ENCODE measurements at regions not wholly inside any gene's neighbourhood (a gene's known extent, or its start where the extent isn't known, plus 50 kb on each side); places are given as distances from the start of the nearest gene placed in this dataset.

DNA sequence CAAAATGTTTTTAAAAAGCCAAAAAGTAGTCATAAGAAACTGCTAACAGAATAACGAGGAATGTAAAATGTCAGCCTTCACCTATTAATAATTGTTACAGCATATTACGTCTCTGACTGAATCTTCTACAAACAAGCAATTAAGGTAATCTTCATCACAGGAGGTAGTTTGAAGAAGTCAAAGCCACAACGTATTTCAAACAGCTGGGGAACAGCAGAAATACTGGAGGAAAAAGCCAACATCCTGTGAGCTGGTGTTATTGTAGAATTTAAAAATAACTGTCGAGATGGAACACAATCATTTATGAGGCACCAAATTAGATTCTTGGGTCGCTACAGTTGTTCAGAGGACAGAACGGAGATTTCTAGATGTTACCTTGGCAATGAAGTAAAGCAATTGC, 450.5 kb downstream of the AGTPBP1 start:
- TF ChIP-seq, protein P1, sequence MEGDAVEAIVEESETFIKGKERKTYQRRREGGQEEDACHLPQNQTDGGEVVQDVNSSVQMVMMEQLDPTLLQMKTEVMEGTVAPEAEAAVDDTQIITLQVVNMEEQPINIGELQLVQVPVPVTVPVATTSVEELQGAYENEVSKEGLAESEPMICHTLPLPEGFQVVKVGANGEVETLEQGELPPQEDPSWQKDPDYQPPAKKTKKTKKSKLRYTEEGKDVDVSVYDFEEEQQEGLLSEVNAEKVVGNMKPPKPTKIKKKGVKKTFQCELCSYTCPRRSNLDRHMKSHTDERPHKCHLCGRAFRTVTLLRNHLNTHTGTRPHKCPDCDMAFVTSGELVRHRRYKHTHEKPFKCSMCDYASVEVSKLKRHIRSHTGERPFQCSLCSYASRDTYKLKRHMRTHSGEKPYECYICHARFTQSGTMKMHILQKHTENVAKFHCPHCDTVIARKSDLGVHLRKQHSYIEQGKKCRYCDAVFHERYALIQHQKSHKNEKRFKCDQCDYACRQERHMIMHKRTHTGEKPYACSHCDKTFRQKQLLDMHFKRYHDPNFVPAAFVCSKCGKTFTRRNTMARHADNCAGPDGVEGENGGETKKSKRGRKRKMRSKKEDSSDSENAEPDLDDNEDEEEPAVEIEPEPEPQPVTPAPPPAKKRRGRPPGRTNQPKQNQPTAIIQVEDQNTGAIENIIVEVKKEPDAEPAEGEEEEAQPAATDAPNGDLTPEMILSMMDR (IDR thresholded peaks at IDR 0.05; ENCODE audit: borderline replicate concordance, extremely low read depth, low read length, poor library complexity, severe bottlenecking): no peak
- TF ChIP-seq EZH2 (IDR thresholded peaks at IDR 0.05; ENCODE audit: borderline replicate concordance, low read depth, low read length, severe bottlenecking): no peak

Data from DND-41 (cell line).